ENCODE measurements at regions not wholly inside any gene's neighbourhood (a gene's known extent, or its start where the extent isn't known, plus 50 kb on each side); places are given as distances from the start of the nearest gene placed in this dataset.

GRCh38 chr4:116664198-116664597 lies 421.2 kb downstream of the TRAM1L1 start:
- no peak for DNase-seq

More at GRCh38 chr4:116664198-116664597, 421.2 kb downstream of the TRAM1L1 start:
- no peak overlapping the region for H2AFZ ChIP-seq (replicated peaks; ENCODE audit: low read length, poor library complexity)
- H3K4me3 ChIP-seq (ENCODE audit: insufficient read depth, low read depth, low read length) = no peak overlapping the region
- H3K79me1 ChIP-seq (ENCODE audit: low read depth in 1 of 2, low read length in 2 of 2) = no peaks in the 10 kb centered on the region
- H3K56ac ChIP-seq (ENCODE audit: extremely low read depth, insufficient read depth, low read length) = no peak overlapping the region
- H3K4me1 ChIP-seq (ENCODE audit: control insufficient read depth, insufficient read depth, low read length) = no peaks in the 10 kb centered on the region
- in situ Hi-C loops (cut with MboI; ENCODE audit: low sequenced_read_pairs) = no loop called here
- H3K27me3 ChIP-seq (ENCODE audit: control insufficient read depth, insufficient read depth, low read length) = no peaks in the 10 kb centered on the region
- CTCF ChIA-PET = no interaction called here
- H4K5ac ChIP-seq (ENCODE audit: low read depth, low read length) = no peak overlapping the region
- POLR2A ChIA-PET (ENCODE audit: unreplicated experiment) = no interaction called here
- no CpG with 5 or more reads among the region's 2 CpGs for WGBS, 2 experiments (ENCODE audit: extremely low coverage in 2 of 2, insufficient read length in 1 of 2)
- dilution Hi-C loops (cut with HindIII; ENCODE audit: low sequenced_read_pairs, unreplicated experiment) = no loop called here
- H2BK5ac ChIP-seq (ENCODE audit: low read depth, low read length, poor library complexity, severe bottlenecking) = no peak overlapping the region
- no peaks in the 10 kb centered on the region for H3K9me1 ChIP-seq (ENCODE audit: insufficient read depth, low read length)
- H3K9ac ChIP-seq (ENCODE audit: low read depth, low read length) = no peak overlapping the region
- H3K9me3 ChIP-seq (ENCODE audit: control insufficient read depth, insufficient read depth, low read length) = peaks cover 9% of the 10 kb centered on the region
- H3K4ac ChIP-seq (ENCODE audit: low read depth, low read length) = no peak overlapping the region
- no peak overlapping the region for H2BK20ac ChIP-seq (ENCODE audit: low read depth, low read length)
- H2AK5ac ChIP-seq (ENCODE audit: low read depth, low read length) = no peak overlapping the region
- H4K8ac ChIP-seq (ENCODE audit: low read depth in 2 of 2, low read length in 2 of 2) = no peak overlapping the region
- no peak for TF ChIP-seq MAFK (IDR thresholded peaks at IDR 0.05; ENCODE audit: low read depth, low read length)
- no peak for TF ChIP-seq MAZ (IDR thresholded peaks at IDR 0.05; ENCODE audit: borderline replicate concordance, low read depth, low read length)
- TF ChIP-seq, protein P1, sequence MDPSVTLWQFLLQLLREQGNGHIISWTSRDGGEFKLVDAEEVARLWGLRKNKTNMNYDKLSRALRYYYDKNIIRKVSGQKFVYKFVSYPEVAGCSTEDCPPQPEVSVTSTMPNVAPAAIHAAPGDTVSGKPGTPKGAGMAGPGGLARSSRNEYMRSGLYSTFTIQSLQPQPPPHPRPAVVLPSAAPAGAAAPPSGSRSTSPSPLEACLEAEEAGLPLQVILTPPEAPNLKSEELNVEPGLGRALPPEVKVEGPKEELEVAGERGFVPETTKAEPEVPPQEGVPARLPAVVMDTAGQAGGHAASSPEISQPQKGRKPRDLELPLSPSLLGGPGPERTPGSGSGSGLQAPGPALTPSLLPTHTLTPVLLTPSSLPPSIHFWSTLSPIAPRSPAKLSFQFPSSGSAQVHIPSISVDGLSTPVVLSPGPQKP (IDR thresholded peaks at IDR 0.05; ENCODE audit: borderline replicate concordance, low read depth, low read length) = no peak
- no peak for TF ChIP-seq USF2 (IDR thresholded peaks at IDR 0.05; ENCODE audit: low read depth, low read length)
- no peak for TF ChIP-seq NFE2L2 (IDR thresholded peaks at IDR 0.05; ENCODE audit: low read depth, low read length)
- TF ChIP-seq RAD21 (IDR thresholded peaks at IDR 0.05; ENCODE audit: low read length) = no peak
- no peak for TF ChIP-seq CHD1 (IDR thresholded peaks at IDR 0.05; ENCODE audit: low read depth, low read length)
- no peak overlapping the region for H3K14ac ChIP-seq (replicated peaks; ENCODE audit: low read depth, low read length)
- no peak overlapping the region for H3K23ac ChIP-seq (ENCODE audit: low read depth, low read length)
- no peak overlapping the region for H2BK120ac ChIP-seq (ENCODE audit: low read depth, low read length)
- no TSS peak for BruUV-seq (replicated peaks)
- ATAC-seq (ENCODE audit: low read depth) = no peak
- H3K36me3 ChIP-seq (ENCODE audit: control insufficient read depth, insufficient read depth, low read length) = no peaks in the 10 kb centered on the region
- H3K27ac ChIP-seq (ENCODE audit: insufficient read depth, low read length) = no peak overlapping the region
- no peak overlapping the region for H4K91ac ChIP-seq (ENCODE audit: insufficient read depth, low read depth, low read length)
- no peak overlapping the region for H2AK9ac ChIP-seq (replicated peaks; ENCODE audit: low read depth, low read length, poor library complexity)
- no peaks in the 10 kb centered on the region for H4K20me1 ChIP-seq (ENCODE audit: insufficient read depth, low read length)
- intact Hi-C loops (cut with micrococcal nuclease) = no loop called here
- H3K18ac ChIP-seq (ENCODE audit: low read depth, low read length) = no peak overlapping the region
- no peak overlapping the region for H3K4me2 ChIP-seq (ENCODE audit: low read depth, low read length)
- H2BK15ac ChIP-seq (ENCODE audit: low read depth, low read length) = no peak overlapping the region

All from IMR-90 (cell line).